PC-3 (cell line): ENCODE measurements at regions not wholly inside any gene's neighbourhood (a gene's known extent, or its start where the extent isn't known, plus 50 kb on each side); places are given as distances from the start of the nearest gene placed in this dataset.

ENCODE experiments used
- EZH2 ChIP-seq: fragments of 300-600 bp; sonication (generic); IDR thresholded peaks from one replicate; pipeline ENCODE4 v1.6.1; 2017; ENCODE audit warnings: antibody characterized with exemption, mild to moderate bottlenecking, low read length; ENCODE audit not compliant: unreplicated experiment
- TF ChIP-seq, protein P1 (sequence below): fragments of 300-600 bp; sonication (generic); conservative IDR thresholded peaks from 2 replicates; pipeline ENCODE4 v1.5.1; 2017; ENCODE audit warnings: antibody characterized with exemption, low read depth, mild to moderate bottlenecking, low read length

GRCh38 chr5:20692913-20693312 lies 704.9 kb upstream of the CDH18 start:
- TF ChIP-seq, protein P1, sequence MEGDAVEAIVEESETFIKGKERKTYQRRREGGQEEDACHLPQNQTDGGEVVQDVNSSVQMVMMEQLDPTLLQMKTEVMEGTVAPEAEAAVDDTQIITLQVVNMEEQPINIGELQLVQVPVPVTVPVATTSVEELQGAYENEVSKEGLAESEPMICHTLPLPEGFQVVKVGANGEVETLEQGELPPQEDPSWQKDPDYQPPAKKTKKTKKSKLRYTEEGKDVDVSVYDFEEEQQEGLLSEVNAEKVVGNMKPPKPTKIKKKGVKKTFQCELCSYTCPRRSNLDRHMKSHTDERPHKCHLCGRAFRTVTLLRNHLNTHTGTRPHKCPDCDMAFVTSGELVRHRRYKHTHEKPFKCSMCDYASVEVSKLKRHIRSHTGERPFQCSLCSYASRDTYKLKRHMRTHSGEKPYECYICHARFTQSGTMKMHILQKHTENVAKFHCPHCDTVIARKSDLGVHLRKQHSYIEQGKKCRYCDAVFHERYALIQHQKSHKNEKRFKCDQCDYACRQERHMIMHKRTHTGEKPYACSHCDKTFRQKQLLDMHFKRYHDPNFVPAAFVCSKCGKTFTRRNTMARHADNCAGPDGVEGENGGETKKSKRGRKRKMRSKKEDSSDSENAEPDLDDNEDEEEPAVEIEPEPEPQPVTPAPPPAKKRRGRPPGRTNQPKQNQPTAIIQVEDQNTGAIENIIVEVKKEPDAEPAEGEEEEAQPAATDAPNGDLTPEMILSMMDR = no peak
- TF ChIP-seq EZH2 = no peak
